Parathyroid adenoma (tissue), 2 donors: ENCODE measurements at regions not wholly inside any gene's neighbourhood (a gene's known extent, or its start where the extent isn't known, plus 50 kb on each side); places are given as distances from the start of the nearest gene placed in this dataset.
"Not testable (repeated sequence)": the region's sequence is repeated elsewhere in the genome, so short reads cannot be mapped to it uniquely, and the experiment has no call there.

ENCODE experiments used
- H2AFZ ChIP-seq: fragments of 300-600 bp; sonication (generic); one replicate; pipeline ENCODE4 v1.7.0; 2017; ENCODE audit warnings: antibody characterized with exemption, mild to moderate bottlenecking
- H3K27ac ChIP-seq: fragments of 300-600 bp; sonication (generic); one replicate; pipeline ENCODE4 v1.7.0; 2017
- H3K27me3 ChIP-seq: fragments of 300-600 bp; sonication (generic); one replicate; pipeline ENCODE4 v1.7.0; 2017; ENCODE audit warnings: low read length; ENCODE audit not compliant: control insufficient read depth, insufficient read depth
- H3K36me3 ChIP-seq: fragments of 300-600 bp; sonication (generic); one replicate; pipeline ENCODE4 v1.7.0; 2017; ENCODE audit warnings: low read length; ENCODE audit not compliant: control insufficient read depth, insufficient read depth
- H3K4me1 ChIP-seq: fragments of 300-600 bp; sonication (generic); one replicate; pipeline ENCODE4 v1.7.0; 2017; ENCODE audit warnings: control low read depth
- H3K4me2 ChIP-seq: fragments of 300-600 bp; sonication (generic); one replicate; pipeline ENCODE4 v1.7.0; 2017; ENCODE audit warnings: low read length
- H3K4me3 ChIP-seq: fragments of 300-600 bp; sonication (generic); one replicate; pipeline ENCODE4 v1.7.0; 2017; ENCODE audit warnings: low read depth, low read length
- H3K79me2 ChIP-seq: fragments of 300-600 bp; sonication (generic); one replicate; pipeline ENCODE4 v1.7.0; 2017; ENCODE audit warnings: control low read depth
- H3K9ac ChIP-seq: fragments of 300-600 bp; sonication (generic); one replicate; pipeline ENCODE4 v1.7.0; 2017; ENCODE audit warnings: mild to moderate bottlenecking
- H3K9me3 ChIP-seq: fragments of 300-600 bp; sonication (generic); one replicate; pipeline ENCODE4 v1.7.0; 2017; ENCODE audit warnings: low read length; ENCODE audit not compliant: control insufficient read depth
- TF ChIP-seq, protein P1 (sequence below): fragments of 300-600 bp; sonication (generic); IDR thresholded peaks from one replicate; pipeline ENCODE4 v1.7.0; 2017; ENCODE audit warnings: antibody characterized with exemption, mild to moderate bottlenecking
- donor health status: primary hyperparathyroidism.

- H3K27me3 ChIP-seq = no peaks in the 10 kb centered on the region
- H3K4me2 ChIP-seq = no peak overlapping the region
- H3K4me3 ChIP-seq = no peak overlapping the region
- no peak overlapping the region for H3K9ac ChIP-seq
- no peak overlapping the region for H3K27ac ChIP-seq
- no peaks in the 10 kb centered on the region for H3K9me3 ChIP-seq
- no peaks in the 10 kb centered on the region for H3K36me3 ChIP-seq
- H3K4me1 ChIP-seq = no peaks in the 10 kb centered on the region
- H2AFZ ChIP-seq = no peak overlapping the region
- TF ChIP-seq, protein P1, sequence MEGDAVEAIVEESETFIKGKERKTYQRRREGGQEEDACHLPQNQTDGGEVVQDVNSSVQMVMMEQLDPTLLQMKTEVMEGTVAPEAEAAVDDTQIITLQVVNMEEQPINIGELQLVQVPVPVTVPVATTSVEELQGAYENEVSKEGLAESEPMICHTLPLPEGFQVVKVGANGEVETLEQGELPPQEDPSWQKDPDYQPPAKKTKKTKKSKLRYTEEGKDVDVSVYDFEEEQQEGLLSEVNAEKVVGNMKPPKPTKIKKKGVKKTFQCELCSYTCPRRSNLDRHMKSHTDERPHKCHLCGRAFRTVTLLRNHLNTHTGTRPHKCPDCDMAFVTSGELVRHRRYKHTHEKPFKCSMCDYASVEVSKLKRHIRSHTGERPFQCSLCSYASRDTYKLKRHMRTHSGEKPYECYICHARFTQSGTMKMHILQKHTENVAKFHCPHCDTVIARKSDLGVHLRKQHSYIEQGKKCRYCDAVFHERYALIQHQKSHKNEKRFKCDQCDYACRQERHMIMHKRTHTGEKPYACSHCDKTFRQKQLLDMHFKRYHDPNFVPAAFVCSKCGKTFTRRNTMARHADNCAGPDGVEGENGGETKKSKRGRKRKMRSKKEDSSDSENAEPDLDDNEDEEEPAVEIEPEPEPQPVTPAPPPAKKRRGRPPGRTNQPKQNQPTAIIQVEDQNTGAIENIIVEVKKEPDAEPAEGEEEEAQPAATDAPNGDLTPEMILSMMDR = no peak
- no peaks in the 10 kb centered on the region for H3K79me2 ChIP-seq
Measured at GRCh38 chr3:69485489-69485888, 99.6 kb upstream of the FRMD4B start.

DNA sequence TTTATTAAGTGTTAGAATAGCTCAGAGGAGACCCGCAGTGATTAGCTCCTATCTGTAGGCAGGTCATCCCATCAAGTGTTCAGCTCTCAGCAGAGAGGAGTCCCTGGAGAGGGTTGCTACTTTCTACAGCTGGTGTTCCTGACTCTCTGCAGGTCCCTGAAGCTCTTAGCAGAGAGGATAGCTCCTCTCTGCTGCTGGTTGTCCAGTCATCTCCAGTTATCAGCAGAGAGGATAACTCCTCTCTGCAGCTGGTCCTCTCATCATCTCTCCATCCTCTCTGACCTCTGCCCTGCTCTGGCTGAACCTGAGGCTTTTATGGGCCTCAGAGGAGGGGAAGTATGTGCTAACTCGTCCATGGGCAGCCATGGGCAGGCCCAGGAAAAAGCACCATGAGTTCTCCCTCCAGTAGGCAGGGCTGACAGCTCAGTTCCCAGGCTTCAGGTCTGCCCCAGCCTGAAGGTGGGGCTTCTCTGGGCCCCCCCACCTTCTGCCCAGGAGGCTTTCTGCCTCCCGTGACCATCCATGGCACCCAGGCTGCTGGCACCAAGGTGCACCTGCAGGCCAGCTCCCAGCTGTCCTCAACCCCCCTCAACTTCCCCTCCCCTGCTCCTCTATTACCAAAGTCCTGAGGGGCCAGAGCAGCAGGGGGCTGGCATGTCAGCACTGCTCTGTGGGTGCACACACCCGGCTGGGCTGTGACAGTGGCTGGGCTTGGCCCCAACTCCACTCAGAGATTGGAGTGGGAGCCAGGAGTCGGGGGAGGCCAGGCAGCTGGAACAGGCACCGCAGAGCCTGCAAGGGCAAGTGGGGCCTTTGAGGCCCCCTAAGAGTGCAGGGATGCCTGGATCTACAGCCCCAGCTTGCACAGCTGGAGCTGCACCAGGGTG lies 98.9 kb upstream of the FRMD4B start:
- Histone ChIP-seq H3K27ac (no peak overlapping the region), H3K4me3 (no peak overlapping the region), H3K9me3 (no peaks in the 10 kb centered on the region), H3K79me2 (no peaks in the 10 kb centered on the region), H3K9ac (no peak overlapping the region), H2AFZ (no peak overlapping the region), H3K4me1 (no peaks in the 10 kb centered on the region), H3K36me3 (no peaks in the 10 kb centered on the region), H3K27me3 (no peaks in the 10 kb centered on the region), H3K4me2 (no peak overlapping the region)
- TF ChIP-seq, protein P1 = no peak

DNA sequence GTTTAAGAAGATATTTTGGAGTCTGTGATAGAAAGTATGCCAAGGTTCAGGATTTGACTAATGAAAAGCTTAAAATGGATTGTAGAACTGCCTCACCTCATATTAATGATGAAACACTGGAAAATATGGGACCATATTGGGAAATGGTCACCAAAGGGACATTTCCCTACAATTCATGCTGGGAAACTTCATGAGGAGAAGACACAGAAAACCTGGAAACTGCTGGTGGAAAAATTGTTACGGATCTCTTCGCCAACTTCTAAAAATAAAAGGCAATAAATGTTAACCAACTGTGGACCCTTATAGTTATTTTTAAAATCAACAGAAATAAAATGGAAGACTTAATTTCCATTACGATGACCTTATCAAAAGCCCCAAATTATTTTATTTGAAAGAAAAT lies 97.6 kb upstream of the FRMD4B start:
- H3K4me2 ChIP-seq = no peak overlapping the region
- no peaks in the 10 kb centered on the region for H3K79me2 ChIP-seq
- H3K9me3 ChIP-seq = no peaks in the 10 kb centered on the region
- H3K27ac ChIP-seq = no peak overlapping the region
- no peak overlapping the region for H2AFZ ChIP-seq
- H3K4me3 ChIP-seq = no peak overlapping the region
- H3K27me3 ChIP-seq = no peaks in the 10 kb centered on the region
- no peak overlapping the region for H3K9ac ChIP-seq
- TF ChIP-seq, protein P1 = no peak
- no peaks in the 10 kb centered on the region for H3K4me1 ChIP-seq
- H3K36me3 ChIP-seq = no peaks in the 10 kb centered on the region

DNA sequence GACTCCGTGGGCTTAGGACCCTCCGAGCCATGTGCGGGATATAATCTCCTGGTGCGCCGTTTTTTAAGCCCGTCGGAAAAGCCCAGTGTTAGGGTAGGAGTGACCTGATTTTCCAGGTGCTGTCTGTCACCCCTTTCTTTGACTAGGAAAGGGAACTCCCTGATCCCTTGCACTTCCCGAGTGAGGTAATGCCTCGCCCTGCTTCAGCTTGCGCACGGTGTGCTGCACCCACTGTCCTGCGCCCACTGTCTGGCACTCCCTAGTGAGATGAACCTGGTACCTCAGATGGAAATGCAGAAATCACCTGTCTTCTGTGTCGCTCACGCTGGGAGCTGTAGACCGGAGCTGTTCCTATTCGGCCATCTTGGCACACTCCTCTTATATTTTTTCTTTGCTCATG lies 95.1 kb upstream of the FRMD4B start:
- H3K9me3 ChIP-seq, H3K79me2 ChIP-seq: not testable (repeated sequence)

GRCh38 chr3:69474186-69474585 lies 88.3 kb upstream of the FRMD4B start:
- H3K4me2 ChIP-seq = no peak overlapping the region
- no peak overlapping the region for H3K27ac ChIP-seq
- no peaks in the 10 kb centered on the region for H3K9me3 ChIP-seq
- no peaks in the 10 kb centered on the region for H3K4me1 ChIP-seq
- H3K79me2 ChIP-seq = no peaks in the 10 kb centered on the region
- H2AFZ ChIP-seq = no peak overlapping the region
- TF ChIP-seq, protein P1 = no peak
- no peak overlapping the region for H3K9ac ChIP-seq
- no peaks in the 10 kb centered on the region for H3K27me3 ChIP-seq
- H3K4me3 ChIP-seq = no peak overlapping the region
- no peaks in the 10 kb centered on the region for H3K36me3 ChIP-seq

More for the DNA sequence above, 95.1 kb upstream of the FRMD4B start:
- not testable (repeated sequence) for H3K27me3 ChIP-seq, H3K27ac ChIP-seq, H3K4me2 ChIP-seq, H3K4me1 ChIP-seq, H2AFZ ChIP-seq, H3K36me3 ChIP-seq, H3K4me3 ChIP-seq, H3K9ac ChIP-seq
